ENCODE measurements at regions not wholly inside any gene's neighbourhood (a gene's known extent, or its start where the extent isn't known, plus 50 kb on each side); places are given as distances from the start of the nearest gene placed in this dataset.

GRCh38 chr9:108544866-108545265 lies 310.9 kb downstream of the ACTL7B start:
- no peak overlapping the region for H3K27ac ChIP-seq
- H3K4me3 ChIP-seq: no peak overlapping the region

- Histone ChIP-seq H3K27ac (peak overlapping the region in 5 of 21 experiments; percentile 9 to 65 (median 25)), H3K4me3 (no peak overlapping the region)
Observed at GRCh38 chr9:108543251-108543778, 312.5 kb downstream of the ACTL7B start.

GRCh38 chr9:108537756-108538155 lies 318.0 kb downstream of the ACTL7B start:
- H3K4me3 ChIP-seq: no peak overlapping the region
- H3K27ac ChIP-seq: no peak overlapping the region

- no peak overlapping the region for H3K27ac ChIP-seq
- no peak overlapping the region for H3K4me3 ChIP-seq
Observed at GRCh38 chr9:108536836-108537601, 318.8 kb downstream of the ACTL7B start.

GRCh38 chr9:108535526-108535925 lies 320.3 kb downstream of the ACTL7B start:
- no peak overlapping the region for H3K4me3 ChIP-seq
- H3K27ac ChIP-seq: no peak overlapping the region

- Histone ChIP-seq H3K27ac (no peak overlapping the region), H3K4me3 (no peak overlapping the region)
Observed at GRCh38 chr9:108534741-108535140, 321.0 kb downstream of the ACTL7B start.

- H3K4me3 ChIP-seq: no peak overlapping the region
- H3K27ac ChIP-seq: no peak overlapping the region
Observed at GRCh38 chr9:108530141-108530540, 325.6 kb downstream of the ACTL7B start.

GRCh38 chr9:108528231-108528630 lies 327.6 kb downstream of the ACTL7B start:
- Histone ChIP-seq H3K4me3 (no peak overlapping the region), H3K27ac (no peak overlapping the region)

- Histone ChIP-seq H3K27ac (no peak overlapping the region), H3K4me3 (no peak overlapping the region)
Observed at GRCh38 chr9:108526518-108526917, 329.3 kb downstream of the ACTL7B start.

GRCh38 chr9:108525186-108525585 lies 330.6 kb downstream of the ACTL7B start:
- Histone ChIP-seq H3K4me3 (no peak overlapping the region), H3K27ac (no peak overlapping the region)

GRCh38 chr9:108521063-108521590 lies 334.7 kb downstream of the ACTL7B start:
- Histone ChIP-seq H3K27ac (no peak overlapping the region), H3K4me3 (no peak overlapping the region)

GRCh38 chr9:108519437-108519836 lies 336.3 kb downstream of the ACTL7B start:
- H3K4me3 ChIP-seq: no peak overlapping the region

GRCh38 chr9:108517651-108518365 lies 338.0 kb downstream of the ACTL7B start:
- H3K4me3 ChIP-seq: no peak overlapping the region
- H3K27ac ChIP-seq: peak overlapping the region in 1 of 21 experiments; percentile 33

More at GRCh38 chr9:108519437-108519836, 336.3 kb downstream of the ACTL7B start:
- H3K27ac ChIP-seq: no peak overlapping the region

GRCh38 chr9:108516391-108516790 lies 339.4 kb downstream of the ACTL7B start:
- Histone ChIP-seq H3K27ac (no peak overlapping the region), H3K4me3 (no peak overlapping the region)

GRCh38 chr9:108515856-108516255 lies 339.9 kb downstream of the ACTL7B start:
- no peak overlapping the region for H3K4me3 ChIP-seq
- no peak overlapping the region for H3K27ac ChIP-seq

- Histone ChIP-seq H3K4me3 (no peak overlapping the region), H3K27ac (no peak overlapping the region)
Observed at GRCh38 chr9:108512426-108513173, 343.2 kb downstream of the ACTL7B start.

- H3K27ac ChIP-seq: no peak overlapping the region
- H3K4me3 ChIP-seq: no peak overlapping the region
Observed at GRCh38 chr9:108511307-108511706, 344.5 kb downstream of the ACTL7B start.

- no peak overlapping the region for H3K27ac ChIP-seq
- no peak overlapping the region for H3K4me3 ChIP-seq
Observed at GRCh38 chr9:108496846-108497245, 358.9 kb downstream of the ACTL7B start.

- no peak overlapping the region for H3K4me3 ChIP-seq
- no peak overlapping the region for H3K27ac ChIP-seq
Observed at GRCh38 chr9:108489567-108489966, 366.2 kb downstream of the ACTL7B start.

GRCh38 chr9:108486831-108487230 lies 369.0 kb downstream of the ACTL7B start:
- Histone ChIP-seq H3K4me3 (no peak overlapping the region), H3K27ac (no peak overlapping the region)

All from skin epidermis (tissue), 12 donors.